Activated T-cell treated with anti-CD3 and anti-CD28 coated beads, Interleukin-2, amount 50 U/mL, for 24 hours (primary cell): ENCODE measurements at regions not wholly inside any gene's neighbourhood (a gene's known extent, or its start where the extent isn't known, plus 50 kb on each side); places are given as distances from the start of the nearest gene placed in this dataset.
"Not testable (repeated sequence)": the region's sequence is repeated elsewhere in the genome, so short reads cannot be mapped to it uniquely, and the experiment has no call there.

Experiments used
- DNase-seq: peaks from one replicate; pipeline ENCODE4 v3.0.0-alpha.2; 2020
- H3K27ac Mint-ChIP-seq: 2 replicates; pipeline ENCODE4 v1.8.0; 2020; ENCODE audit warnings: mild to moderate bottlenecking, mixed read lengths
- H3K27me3 Mint-ChIP-seq: 2 replicates; pipeline ENCODE4 v1.8.0; 2020; ENCODE audit warnings: mixed read lengths
- H3K36me3 Mint-ChIP-seq: 2 replicates; pipeline ENCODE4 v1.8.0; 2020; ENCODE audit warnings: low read depth, mixed read lengths
- H3K4me1 Mint-ChIP-seq: 2 replicates; pipeline ENCODE4 v1.8.0; 2020; ENCODE audit warnings: low read depth, mixed read lengths
- H3K4me3 Mint-ChIP-seq: 2 replicates; pipeline ENCODE4 v1.8.0; 2020; ENCODE audit warnings: mild to moderate bottlenecking, moderate library complexity, mixed read lengths
- H3K9me3 Mint-ChIP-seq: 2 replicates; pipeline ENCODE4 v1.8.0; 2020; ENCODE audit warnings: mixed read lengths

GRCh38 chr15:57797110-57797509, 90.6 kb downstream of the POLR2M start:
- Mint-ChIP-seq H3K27me3 (peaks cover 8% of the 10 kb centered on the region), H3K27ac (no peak overlapping the region), H3K4me3 (no peak overlapping the region), H3K36me3 (no peaks in the 10 kb centered on the region), H3K9me3 (no peaks in the 10 kb centered on the region), H3K4me1 (no peaks in the 10 kb centered on the region)
- no peak for DNase-seq

- H3K27ac Mint-ChIP-seq = no peak overlapping the region
- no peaks in the 10 kb centered on the region for H3K9me3 Mint-ChIP-seq
- H3K4me1 Mint-ChIP-seq = no peaks in the 10 kb centered on the region
- H3K4me3 Mint-ChIP-seq = no peak overlapping the region
- peaks cover 8% of the 10 kb centered on the region for H3K27me3 Mint-ChIP-seq
- DNase-seq = no peak
- no peaks in the 10 kb centered on the region for H3K36me3 Mint-ChIP-seq
Measured at GRCh38 chr15:57797568-57798267, 91.2 kb downstream of the POLR2M start.

DNA sequence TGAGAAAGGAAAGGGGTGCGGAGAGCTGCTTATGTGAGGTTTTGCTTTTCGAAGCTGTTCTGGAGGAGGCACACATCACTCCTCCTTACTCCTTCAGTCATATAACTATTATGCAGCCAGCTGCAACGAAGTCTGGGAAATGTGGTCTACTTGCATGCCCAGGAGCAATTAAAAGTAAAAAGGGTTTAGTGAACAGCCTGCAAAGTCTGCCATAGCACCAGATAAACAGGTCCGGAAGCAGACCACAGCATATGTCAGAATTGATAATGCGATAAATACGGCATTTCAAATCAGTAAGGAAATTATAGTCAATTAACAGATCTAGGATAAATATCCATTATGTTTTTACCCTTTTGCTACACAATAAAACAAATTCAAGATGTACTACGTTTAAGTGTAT, 99.5 kb downstream of the POLR2M start:
- peaks cover 4% of the 10 kb centered on the region for H3K9me3 Mint-ChIP-seq
- no peaks in the 10 kb centered on the region for H3K36me3 Mint-ChIP-seq
- H3K4me3 Mint-ChIP-seq = no peak overlapping the region
- no peak overlapping the region for H3K27ac Mint-ChIP-seq
- H3K4me1 Mint-ChIP-seq = no peaks in the 10 kb centered on the region
- peaks cover 5% of the 10 kb centered on the region for H3K27me3 Mint-ChIP-seq
- DNase-seq = no peak

DNA sequence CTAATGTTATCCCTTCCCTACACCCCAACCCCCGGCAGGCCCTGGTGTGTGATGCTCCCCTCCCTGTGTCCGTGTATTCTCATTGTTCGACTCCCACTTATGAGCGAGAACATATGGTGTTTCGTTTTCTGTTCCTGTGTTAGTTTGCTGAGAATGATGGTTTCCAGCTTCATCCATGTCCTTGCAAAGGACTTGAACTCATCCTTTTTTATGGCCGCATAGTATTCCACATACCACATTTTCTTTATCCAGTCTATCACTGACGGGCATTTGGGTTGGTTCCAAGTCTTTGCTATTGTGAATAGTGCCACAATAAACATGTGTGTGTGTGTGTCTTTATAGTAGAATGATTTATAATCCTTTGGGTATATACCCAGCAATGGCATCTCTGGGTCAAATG, 102.8 kb downstream of the POLR2M start:
- not testable (repeated sequence) for H3K27ac Mint-ChIP-seq, H3K4me1 Mint-ChIP-seq, DNase-seq, H3K36me3 Mint-ChIP-seq, H3K4me3 Mint-ChIP-seq, H3K9me3 Mint-ChIP-seq
- H3K27me3 Mint-ChIP-seq = peaks cover 15% of the 10 kb centered on the region

GRCh38 chr15:57816599-57816998, 110.1 kb downstream of the POLR2M start:
- no peak for DNase-seq
- Mint-ChIP-seq H3K27me3 (peaks cover 35% of the 10 kb centered on the region), H3K4me3 (no peak overlapping the region), H3K9me3 (no peaks in the 10 kb centered on the region), H3K36me3 (no peaks in the 10 kb centered on the region), H3K4me1 (no peaks in the 10 kb centered on the region), H3K27ac (no peak overlapping the region)

DNA sequence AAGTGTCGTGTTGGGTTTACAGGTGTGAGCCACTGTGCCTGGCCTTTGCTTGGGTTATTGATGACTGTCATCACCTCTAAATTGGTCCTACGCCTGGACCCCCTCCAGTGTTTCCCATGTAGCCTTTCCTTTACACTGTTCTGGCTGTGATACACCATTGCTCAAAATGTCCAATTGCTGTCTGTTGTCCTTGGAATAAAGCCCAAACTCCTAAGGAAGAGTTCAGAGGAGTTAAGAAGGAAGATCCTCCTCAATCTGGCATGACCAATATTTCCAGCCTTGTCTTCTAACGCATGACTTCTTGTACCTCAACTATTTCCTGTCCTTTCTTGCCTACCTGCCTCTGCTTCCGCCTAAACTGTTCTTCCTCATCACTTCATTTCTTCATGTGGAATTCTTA, 113.1 kb downstream of the POLR2M start:
- H3K27ac Mint-ChIP-seq = no peak overlapping the region
- no peaks in the 10 kb centered on the region for H3K36me3 Mint-ChIP-seq
- H3K9me3 Mint-ChIP-seq = no peaks in the 10 kb centered on the region
- H3K4me3 Mint-ChIP-seq = no peak overlapping the region
- H3K27me3 Mint-ChIP-seq = peaks cover 25% of the 10 kb centered on the region
- no peaks in the 10 kb centered on the region for H3K4me1 Mint-ChIP-seq
- DNase-seq = no peak

GRCh38 chr15:57820119-57820518, 113.6 kb downstream of the POLR2M start:
- H3K9me3 Mint-ChIP-seq = no peaks in the 10 kb centered on the region
- no peaks in the 10 kb centered on the region for H3K4me1 Mint-ChIP-seq
- no peaks in the 10 kb centered on the region for H3K36me3 Mint-ChIP-seq
- H3K4me3 Mint-ChIP-seq = no peak overlapping the region
- no peak for DNase-seq
- peaks cover 23% of the 10 kb centered on the region for H3K27me3 Mint-ChIP-seq
- H3K27ac Mint-ChIP-seq = no peak overlapping the region

DNA sequence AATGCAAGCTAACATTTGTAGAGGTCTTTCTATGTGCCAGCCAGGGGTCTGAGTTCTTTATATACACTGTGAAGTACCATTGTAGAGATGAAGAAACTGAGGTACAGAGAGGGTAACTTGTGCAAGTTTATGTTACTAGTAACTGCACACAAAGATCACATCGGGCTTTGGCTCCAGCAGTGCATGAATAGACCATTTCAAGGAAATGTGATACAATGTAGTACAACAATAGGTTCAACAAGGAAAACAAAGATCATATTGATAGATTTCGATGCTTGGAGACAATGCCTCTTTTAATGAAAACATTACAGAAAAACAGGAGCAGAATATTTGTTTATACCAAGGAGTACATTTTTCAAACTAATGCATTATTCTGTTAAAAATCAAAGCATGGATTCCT, 115.3 kb downstream of the POLR2M start:
- no peaks in the 10 kb centered on the region for H3K4me1 Mint-ChIP-seq
- no peak overlapping the region for H3K4me3 Mint-ChIP-seq
- H3K27ac Mint-ChIP-seq = no peak overlapping the region
- peaks cover 19% of the 10 kb centered on the region for H3K27me3 Mint-ChIP-seq
- H3K36me3 Mint-ChIP-seq = no peaks in the 10 kb centered on the region
- no peaks in the 10 kb centered on the region for H3K9me3 Mint-ChIP-seq
- no peak for DNase-seq

DNA sequence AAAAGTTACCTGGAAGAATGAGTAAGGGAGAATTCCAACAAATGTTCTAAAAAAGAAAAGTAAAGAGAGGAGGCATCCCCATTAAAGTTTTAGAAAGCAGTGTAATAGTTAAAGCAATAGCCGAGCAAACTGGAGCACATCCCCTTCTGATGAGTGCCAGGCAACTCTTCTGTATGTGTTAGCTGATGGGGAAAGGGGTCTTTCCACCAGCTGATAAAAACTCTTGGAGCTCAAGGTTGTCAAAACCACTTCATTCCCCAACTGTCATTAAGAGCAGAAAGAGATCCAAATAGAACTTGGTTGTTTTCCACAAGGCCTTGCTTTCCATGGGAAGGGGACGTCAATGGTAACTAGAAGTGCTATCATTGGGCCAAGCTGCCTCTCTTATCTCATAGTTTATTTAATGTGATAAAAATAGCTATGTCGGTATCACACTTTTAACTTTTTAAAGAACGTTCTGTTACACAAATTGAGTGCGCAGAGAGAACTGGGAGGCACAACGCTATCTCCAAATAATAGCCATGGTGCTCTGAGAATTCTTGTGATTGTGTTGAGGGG, 116.9 kb downstream of the POLR2M start:
- no peaks in the 10 kb centered on the region for H3K4me1 Mint-ChIP-seq
- H3K27ac Mint-ChIP-seq = no peak overlapping the region
- H3K4me3 Mint-ChIP-seq = no peak overlapping the region
- H3K9me3 Mint-ChIP-seq = no peaks in the 10 kb centered on the region
- H3K36me3 Mint-ChIP-seq = no peaks in the 10 kb centered on the region
- peaks cover 26% of the 10 kb centered on the region for H3K27me3 Mint-ChIP-seq
- no peak for DNase-seq

GRCh38 chr15:57824186-57824585, 117.7 kb downstream of the POLR2M start:
- Mint-ChIP-seq H3K36me3 (no peaks in the 10 kb centered on the region), H3K4me3 (no peak overlapping the region), H3K9me3 (no peaks in the 10 kb centered on the region), H3K4me1 (no peaks in the 10 kb centered on the region), H3K27me3 (peaks cover 33% of the 10 kb centered on the region), H3K27ac (no peak overlapping the region)
- no peak for DNase-seq

DNA sequence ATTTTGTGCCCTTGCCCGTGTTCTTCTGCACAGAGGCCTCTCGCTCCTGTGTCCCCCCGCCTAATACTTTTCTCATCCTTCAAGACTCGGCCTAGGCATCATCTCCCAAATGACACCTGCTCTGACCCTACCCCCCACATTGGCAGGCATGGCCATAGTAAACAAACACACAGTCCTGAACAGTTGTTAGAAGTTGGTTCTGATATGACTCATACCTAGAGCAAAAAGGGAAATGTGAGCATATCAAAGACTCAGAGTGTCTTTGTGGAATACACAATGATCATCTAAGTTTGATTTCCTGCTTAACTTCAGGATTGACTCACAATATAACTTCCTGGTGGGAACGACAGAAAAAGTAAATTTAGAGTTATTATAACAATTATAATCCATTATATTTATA, 120.5 kb downstream of the POLR2M start:
- H3K27me3 Mint-ChIP-seq = peaks cover 37% of the 10 kb centered on the region
- H3K4me1 Mint-ChIP-seq = no peaks in the 10 kb centered on the region
- no peak overlapping the region for H3K4me3 Mint-ChIP-seq
- no peaks in the 10 kb centered on the region for H3K36me3 Mint-ChIP-seq
- no peaks in the 10 kb centered on the region for H3K9me3 Mint-ChIP-seq
- H3K27ac Mint-ChIP-seq = no peak overlapping the region
- no peak for DNase-seq

DNA sequence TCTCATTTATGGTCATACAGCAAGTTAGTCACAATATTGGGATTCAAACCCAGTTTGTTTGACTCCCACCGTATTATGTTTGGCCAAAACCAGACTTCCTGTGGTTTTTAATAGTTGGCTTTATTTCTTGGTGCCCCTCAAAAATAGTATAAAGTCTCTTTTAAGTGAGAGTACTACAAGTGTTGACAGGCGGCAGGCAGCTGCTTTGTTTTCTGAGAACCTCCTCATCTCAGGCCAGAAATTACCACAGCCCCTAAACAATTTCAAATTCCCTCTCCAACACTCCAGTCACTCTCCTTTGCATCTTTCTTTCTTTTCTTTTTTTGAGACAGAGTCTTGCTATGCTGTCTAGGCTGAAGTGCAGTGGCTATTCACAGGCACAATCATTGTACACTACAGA, 121.5 kb downstream of the POLR2M start:
- H3K27me3 Mint-ChIP-seq = peaks cover 42% of the 10 kb centered on the region
- no peaks in the 10 kb centered on the region for H3K9me3 Mint-ChIP-seq
- H3K36me3 Mint-ChIP-seq = no peaks in the 10 kb centered on the region
- H3K27ac Mint-ChIP-seq = no peak overlapping the region
- DNase-seq = no peak
- no peak overlapping the region for H3K4me3 Mint-ChIP-seq
- no peaks in the 10 kb centered on the region for H3K4me1 Mint-ChIP-seq

- H3K9me3 Mint-ChIP-seq = peaks cover 15% of the 10 kb centered on the region
- H3K27me3 Mint-ChIP-seq = peaks cover 48% of the 10 kb centered on the region
- H3K27ac Mint-ChIP-seq = no peak overlapping the region
- no peaks in the 10 kb centered on the region for H3K36me3 Mint-ChIP-seq
- no peaks in the 10 kb centered on the region for H3K4me1 Mint-ChIP-seq
- H3K4me3 Mint-ChIP-seq = no peak overlapping the region
- no peak for DNase-seq
Measured at GRCh38 chr15:57832183-57832582, 125.7 kb downstream of the POLR2M start.

DNA sequence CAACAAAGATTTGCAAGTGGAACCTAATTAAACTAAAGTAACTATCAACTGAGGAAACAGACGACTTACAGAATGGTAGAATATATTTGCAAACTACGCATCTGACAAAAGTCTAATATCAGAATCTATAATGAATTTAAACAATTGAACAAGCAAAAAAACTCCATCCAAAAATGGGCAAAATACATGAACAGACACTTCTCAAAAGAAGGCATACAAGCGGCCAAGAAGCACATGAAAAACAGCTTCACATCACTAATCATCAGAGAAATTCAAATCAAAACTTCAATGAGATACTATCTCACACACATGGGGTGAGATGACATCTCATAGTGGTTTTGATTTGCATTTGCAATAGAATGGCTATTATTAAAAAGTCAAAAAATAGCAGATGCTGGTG, 128.6 kb downstream of the POLR2M start:
- no peak for DNase-seq
- H3K9me3 Mint-ChIP-seq = peaks cover 15% of the 10 kb centered on the region
- no peak overlapping the region for H3K27ac Mint-ChIP-seq
- H3K4me3 Mint-ChIP-seq = no peak overlapping the region
- H3K4me1 Mint-ChIP-seq = no peaks in the 10 kb centered on the region
- no peaks in the 10 kb centered on the region for H3K36me3 Mint-ChIP-seq
- peaks cover 32% of the 10 kb centered on the region for H3K27me3 Mint-ChIP-seq

- Mint-ChIP-seq H3K27ac (no peak overlapping the region), H3K4me3 (no peak overlapping the region), H3K4me1 (peaks cover 3% of the 10 kb centered on the region), H3K27me3 (peaks cover 35% of the 10 kb centered on the region), H3K36me3 (no peaks in the 10 kb centered on the region), H3K9me3 (no peaks in the 10 kb centered on the region)
- DNase-seq = no peak
Measured at GRCh38 chr15:57849317-57849716, 142.8 kb downstream of the POLR2M start.

DNA sequence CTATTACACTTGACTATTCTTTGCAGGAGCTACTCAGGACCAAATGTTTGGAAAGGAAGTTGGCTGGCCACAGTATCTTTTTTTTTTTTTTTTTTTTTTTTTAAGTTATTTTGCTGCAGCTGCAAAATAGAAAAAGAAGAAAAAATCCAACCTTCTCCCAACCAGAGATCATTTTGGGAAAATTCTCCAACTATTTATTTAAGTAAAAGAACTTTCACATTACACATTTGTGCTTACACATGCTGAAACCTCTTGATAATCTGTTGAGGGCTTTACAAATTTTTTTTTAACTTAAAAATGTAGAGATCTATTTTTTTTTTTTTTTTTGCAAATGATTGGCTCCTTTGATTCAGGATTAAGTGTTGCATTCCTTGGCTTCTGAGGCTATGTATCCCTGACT, 148.0 kb downstream of the POLR2M start:
- Mint-ChIP-seq H3K27ac (no peak overlapping the region), H3K4me1 (peaks cover 3% of the 10 kb centered on the region), H3K27me3 (peaks cover 21% of the 10 kb centered on the region), H3K9me3 (no peaks in the 10 kb centered on the region), H3K36me3 (no peaks in the 10 kb centered on the region), H3K4me3 (no peak overlapping the region)
- no peak for DNase-seq
